IPS-NIHi7 (cell line): ENCODE measurements at regions not wholly inside any gene's neighbourhood (a gene's known extent, or its start where the extent isn't known, plus 50 kb on each side); places are given as distances from the start of the nearest gene placed in this dataset.

Experiments
- DNase-seq: peaks from one replicate; pipeline ENCODE4 v3.0.0; 2012; ENCODE audit warnings: mixed read lengths; ENCODE audit errors: extremely low spot score

- no peak for DNase-seq
Measured at GRCh38 chr11:127157225-127157624, 156.7 kb upstream of the KIRREL3 start.

- no peak for DNase-seq
Measured at GRCh38 chr11:127149410-127149809, 148.8 kb upstream of the KIRREL3 start.

GRCh38 chr11:127143251-127143650 is 142.7 kb upstream of the KIRREL3 start:
- no peak for DNase-seq

GRCh38 chr11:127138613-127139012 is 138.0 kb upstream of the KIRREL3 start:
- no peak for DNase-seq

DNA sequence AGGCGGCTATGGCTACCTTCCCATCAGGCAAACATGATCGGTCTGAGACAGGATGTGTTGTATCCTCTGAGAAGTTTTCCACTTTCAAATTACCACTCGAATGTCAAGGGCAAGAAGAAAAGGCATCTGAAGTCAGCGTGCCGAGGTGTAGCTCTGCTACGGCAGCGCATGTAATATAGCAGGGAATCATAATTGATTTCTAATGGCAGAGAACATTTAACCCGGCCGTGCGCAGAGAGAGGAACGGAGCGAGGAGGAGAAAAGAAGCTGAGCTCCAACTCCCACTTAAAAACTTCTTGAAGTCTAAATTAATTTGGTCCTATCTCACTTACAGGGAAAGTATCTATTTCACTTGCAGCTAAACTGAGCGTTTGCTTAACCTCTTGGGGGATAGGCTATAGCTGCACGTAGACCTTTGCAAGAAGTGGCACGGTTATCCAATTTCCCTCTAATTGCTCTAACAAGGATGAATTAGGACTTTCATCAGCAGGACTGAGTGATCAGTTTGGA is 137.3 kb upstream of the KIRREL3 start:
- no peak for DNase-seq

GRCh38 chr11:127136438-127136837 is 135.9 kb upstream of the KIRREL3 start:
- peak; percentile 29 for DNase-seq

- no peak for DNase-seq
Measured at GRCh38 chr11:127135256-127135655, 134.7 kb upstream of the KIRREL3 start.

DNA sequence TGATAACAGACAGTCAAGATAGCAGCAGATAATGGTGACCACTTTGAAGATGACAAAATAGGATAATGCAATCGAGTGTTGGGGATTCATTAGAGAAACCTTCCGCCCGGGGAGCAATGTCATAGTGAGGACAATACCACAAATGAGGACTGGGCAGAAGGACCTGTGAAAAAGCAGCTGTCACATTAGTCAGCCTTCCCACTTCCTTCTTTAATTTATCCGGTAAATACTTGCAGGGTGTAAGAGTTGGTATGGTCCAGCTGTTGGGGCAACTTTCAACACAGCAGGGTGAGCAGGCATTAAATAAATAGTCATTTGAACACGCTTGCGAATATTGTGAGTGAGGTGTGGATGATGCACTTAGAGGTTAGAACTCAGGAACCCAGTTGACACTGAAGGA is 132.5 kb upstream of the KIRREL3 start:
- DNase-seq, result no peak

- DNase-seq, result no peak
Measured at GRCh38 chr11:127130321-127130720, 129.8 kb upstream of the KIRREL3 start.

DNA sequence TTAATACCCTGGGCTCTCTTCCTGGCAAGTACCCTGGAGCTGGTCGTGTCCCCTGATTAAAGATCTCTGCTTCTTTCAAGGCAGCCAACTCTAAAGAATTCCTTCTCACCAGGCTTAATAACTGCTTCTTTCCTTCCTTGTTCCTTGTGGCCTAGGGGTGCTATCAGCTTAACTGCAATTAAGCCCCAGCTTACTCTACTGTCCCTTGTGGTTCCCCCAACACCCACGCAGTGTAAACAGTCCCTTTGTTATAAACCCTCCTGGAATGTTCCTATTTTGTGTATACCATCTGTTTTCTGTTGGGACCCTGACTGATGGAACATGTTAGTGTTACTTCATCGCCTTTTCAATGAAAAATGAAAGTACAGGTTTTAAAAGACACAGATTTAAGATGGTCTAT is 126.4 kb upstream of the KIRREL3 start:
- DNase-seq, result no peak

- no peak for DNase-seq
Measured at GRCh38 chr11:127119356-127119755, 118.8 kb upstream of the KIRREL3 start.

DNA sequence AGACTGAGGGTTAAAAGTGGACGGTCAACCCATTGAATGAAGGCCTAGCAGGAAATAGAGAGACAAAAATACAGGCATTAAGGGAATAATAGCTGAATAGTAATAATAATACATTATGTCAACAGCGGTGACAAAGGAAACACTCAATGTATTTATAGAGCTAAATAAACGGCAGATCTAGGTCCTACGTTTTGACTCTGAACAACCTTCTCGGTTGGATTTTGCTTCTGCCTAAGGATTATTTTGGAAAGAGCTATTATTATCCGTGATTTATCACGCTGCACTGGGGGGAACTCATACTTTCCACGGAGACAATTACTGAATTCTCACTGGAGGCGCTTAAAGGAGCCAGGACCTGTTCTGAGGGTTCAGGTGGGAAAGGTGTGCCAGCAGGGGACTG is 118.2 kb upstream of the KIRREL3 start:
- DNase-seq, result no peak

- no peak for DNase-seq
Measured at GRCh38 chr11:127117231-127117739, 116.7 kb upstream of the KIRREL3 start.

DNA sequence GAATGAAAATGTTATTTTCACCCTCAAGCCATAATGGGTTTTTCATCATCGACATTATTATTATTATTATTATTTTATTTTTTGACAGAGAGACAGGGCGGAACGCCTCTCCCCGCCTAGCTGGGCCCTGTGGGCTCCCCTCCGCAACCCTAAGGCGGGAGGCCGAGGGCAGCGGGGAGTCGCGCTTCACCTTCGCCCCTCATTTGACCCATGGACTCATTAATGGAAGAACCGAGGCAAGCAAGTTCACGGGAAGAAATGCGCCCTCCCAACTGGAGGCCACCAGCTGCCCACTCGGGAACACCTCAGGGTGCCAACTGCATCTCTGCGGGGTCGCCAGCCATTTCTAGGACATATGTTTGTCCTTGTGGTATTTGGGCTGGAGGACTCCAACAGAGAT is 115.3 kb upstream of the KIRREL3 start:
- no peak for DNase-seq

GRCh38 chr11:127114035-127114434 is 113.5 kb upstream of the KIRREL3 start:
- DNase-seq, result no peak

GRCh38 chr11:127110542-127110941 is 110.0 kb upstream of the KIRREL3 start:
- no peak for DNase-seq

- DNase-seq, result no peak
Measured at GRCh38 chr11:127109796-127110480, 109.4 kb upstream of the KIRREL3 start.

GRCh38 chr11:127108838-127109237 is 108.3 kb upstream of the KIRREL3 start:
- DNase-seq, result no peak

DNA sequence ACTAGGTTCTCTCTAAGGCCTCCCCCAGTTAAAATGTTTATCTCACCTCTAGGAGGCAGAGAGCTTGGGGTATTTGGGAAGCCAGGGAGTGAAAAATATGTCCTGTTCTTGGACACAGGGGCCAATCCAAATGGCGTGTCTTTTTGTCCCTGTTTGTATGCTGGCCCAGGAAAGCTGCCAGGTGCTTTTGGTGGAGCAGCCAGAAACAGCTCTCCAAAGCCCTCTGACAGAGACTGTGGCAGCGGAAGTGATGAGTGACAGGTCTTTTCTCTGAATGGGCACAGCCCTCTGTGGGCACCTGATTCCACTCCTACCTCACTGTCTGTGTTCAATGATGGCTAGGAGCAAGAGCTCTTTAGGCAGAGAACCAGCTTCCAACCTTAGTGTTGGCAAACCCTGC is 106.4 kb upstream of the KIRREL3 start:
- DNase-seq, result no peak

DNA sequence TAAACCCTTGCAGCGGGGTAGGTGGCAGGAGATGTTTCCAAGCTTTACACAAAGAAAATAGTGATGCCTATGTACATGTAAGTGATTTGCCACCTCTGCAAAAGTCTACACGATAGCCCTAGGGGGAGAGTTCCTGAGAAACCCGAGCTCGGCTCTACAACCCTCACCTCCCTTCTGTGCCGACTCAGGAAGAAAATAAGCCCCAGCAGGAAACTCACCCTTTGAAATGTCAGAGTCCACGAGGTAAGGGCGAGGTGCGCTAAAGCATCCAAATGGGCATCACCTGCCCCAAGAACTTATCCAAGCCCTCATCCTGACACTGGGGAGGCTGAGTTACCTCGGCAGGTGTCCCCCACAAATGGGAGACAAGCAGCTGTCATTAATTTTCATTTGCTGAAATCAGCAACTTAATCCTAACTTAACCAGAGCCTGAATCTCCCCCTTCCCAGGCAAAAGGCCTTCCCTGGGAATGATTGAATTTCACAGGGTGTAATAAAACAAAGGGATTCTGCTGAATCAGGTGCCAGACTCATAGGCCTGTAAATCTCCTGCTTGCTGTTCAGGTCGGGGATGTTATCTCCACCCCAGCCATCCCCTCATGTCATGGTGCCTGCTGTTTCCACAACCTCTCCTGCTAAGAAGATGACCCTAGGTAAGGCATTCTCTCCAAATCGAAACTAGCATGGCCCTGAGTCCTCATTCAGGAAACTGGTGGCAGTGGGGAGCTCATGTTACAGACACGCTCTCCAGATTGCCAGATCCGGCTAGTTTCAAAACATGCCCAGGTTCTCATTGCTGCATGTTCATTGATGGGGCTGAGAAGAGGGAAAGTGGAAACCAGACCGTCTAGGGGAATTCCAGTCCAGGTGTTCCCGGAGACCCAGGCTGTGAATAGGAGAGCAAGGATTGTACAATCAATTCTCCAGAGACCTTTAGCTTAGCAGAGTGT is 105.3 kb upstream of the KIRREL3 start:
- DNase-seq, result no peak

GRCh38 chr11:127103586-127104388 is 103.2 kb upstream of the KIRREL3 start:
- no peak for DNase-seq

DNA sequence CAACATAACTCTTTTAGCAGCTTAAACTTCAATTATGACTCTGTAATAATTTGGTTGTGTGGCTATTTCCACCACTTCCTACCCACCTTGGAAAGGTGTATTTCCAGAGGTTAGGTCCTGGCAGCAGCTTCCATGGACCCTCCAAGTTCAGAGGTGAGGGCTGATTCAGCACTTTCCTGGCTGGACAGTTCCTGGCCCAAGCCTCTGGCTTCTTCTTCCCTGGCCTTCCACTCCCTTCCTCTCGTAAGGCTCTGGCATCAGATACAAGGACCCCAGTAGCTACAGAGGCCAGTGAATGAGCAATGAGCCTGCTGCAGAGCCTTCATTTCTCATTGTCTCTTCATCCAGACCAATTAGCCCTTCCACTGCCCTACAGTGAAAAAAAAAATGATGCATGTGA is 98.1 kb upstream of the KIRREL3 start:
- DNase-seq, result peak; percentile 69
